ENCODE measurements at regions not wholly inside any gene's neighbourhood (a gene's known extent, or its start where the extent isn't known, plus 50 kb on each side); places are given as distances from the start of the nearest gene placed in this dataset.

- DNase-seq: no peak
These were observed 54.3 kb downstream of the TMEM215 start for GRCh38 chr9:32837551-32838058.

- no peak for DNase-seq
These were observed 55.9 kb downstream of the TMEM215 start for GRCh38 chr9:32839013-32839885.

GRCh38 chr9:32841314-32841713 is 58.0 kb downstream of the TMEM215 start:
- DNase-seq: no peak

GRCh38 chr9:32843295-32843694 is 60.0 kb downstream of the TMEM215 start:
- DNase-seq: no peak

GRCh38 chr9:32844259-32844658 is 60.9 kb downstream of the TMEM215 start:
- no peak for DNase-seq

GRCh38 chr9:32854271-32854670 is 70.9 kb downstream of the TMEM215 start:
- no peak for DNase-seq

- no peak for DNase-seq
These were observed 72.4 kb downstream of the TMEM215 start for GRCh38 chr9:32855752-32856151.

- no peak for DNase-seq
These were observed 80.0 kb downstream of the TMEM215 start for GRCh38 chr9:32863291-32863690.

GRCh38 chr9:32864971-32865370 is 81.6 kb downstream of the TMEM215 start:
- DNase-seq: no peak

GRCh38 chr9:32866273-32866672 is 82.9 kb downstream of the TMEM215 start:
- no peak for DNase-seq

- no peak for DNase-seq
These were observed 83.7 kb downstream of the TMEM215 start for GRCh38 chr9:32867026-32867425.

- no peak for DNase-seq
These were observed 84.4 kb downstream of the TMEM215 start for GRCh38 chr9:32867601-32868204.

GRCh38 chr9:32869404-32869803 is 86.1 kb downstream of the TMEM215 start:
- no peak for DNase-seq

GRCh38 chr9:32873131-32873530 is 89.8 kb downstream of the TMEM215 start:
- DNase-seq: no peak

- no peak for DNase-seq
These were observed 90.2 kb downstream of the TMEM215 start for GRCh38 chr9:32873553-32873952.

- DNase-seq: no peak
These were observed 91.9 kb downstream of the TMEM215 start for GRCh38 chr9:32875242-32875641.

- DNase-seq: peak in 1 of 5 donors; percentile 1
These were observed 92.4 kb downstream of the TMEM215 start for GRCh38 chr9:32875748-32876147.

GRCh38 chr9:32877103-32877502 is 93.8 kb downstream of the TMEM215 start:
- no peak for DNase-seq

GRCh38 chr9:32877639-32878217 is 94.4 kb downstream of the TMEM215 start:
- no peak for DNase-seq

- DNase-seq: no peak
These were observed 96.0 kb downstream of the TMEM215 start for GRCh38 chr9:32879335-32879734.

- no peak for DNase-seq
These were observed 98.6 kb downstream of the TMEM215 start for GRCh38 chr9:32881948-32882347.

GRCh38 chr9:32882705-32883104 is 99.4 kb downstream of the TMEM215 start:
- DNase-seq: no peak

- no peak for DNase-seq
These were observed 101.1 kb downstream of the TMEM215 start for GRCh38 chr9:32884482-32884881.

- DNase-seq: no peak
These were observed 102.7 kb downstream of the TMEM215 start for GRCh38 chr9:32886021-32886420.
